ENCODE measurements at regions not wholly inside any gene's neighbourhood (a gene's known extent, or its start where the extent isn't known, plus 50 kb on each side); places are given as distances from the start of the nearest gene placed in this dataset.

DNA sequence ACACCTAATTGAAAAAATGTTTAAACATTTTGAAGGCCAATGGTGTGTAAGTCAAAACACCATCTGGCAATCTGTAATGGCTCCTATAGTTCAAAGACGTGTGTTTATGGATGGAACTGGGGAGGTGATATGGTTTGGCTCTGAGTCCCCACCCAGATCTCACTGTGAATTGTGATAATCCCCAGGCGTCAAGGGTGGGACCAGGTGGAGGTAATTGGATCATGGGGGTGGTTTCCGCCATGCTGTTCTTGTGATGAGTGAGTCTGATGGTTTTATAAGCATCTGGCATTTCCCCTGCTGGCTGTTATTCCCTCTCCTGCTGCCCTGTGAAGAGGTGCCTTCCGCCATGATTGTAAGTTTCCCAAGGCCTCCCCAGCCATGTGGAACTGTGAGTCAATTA, 52.2 kb downstream of the ADRA2C start:
- DNase-seq (ENCODE audit: low read depth in 3 of 3) = no peak

DNA sequence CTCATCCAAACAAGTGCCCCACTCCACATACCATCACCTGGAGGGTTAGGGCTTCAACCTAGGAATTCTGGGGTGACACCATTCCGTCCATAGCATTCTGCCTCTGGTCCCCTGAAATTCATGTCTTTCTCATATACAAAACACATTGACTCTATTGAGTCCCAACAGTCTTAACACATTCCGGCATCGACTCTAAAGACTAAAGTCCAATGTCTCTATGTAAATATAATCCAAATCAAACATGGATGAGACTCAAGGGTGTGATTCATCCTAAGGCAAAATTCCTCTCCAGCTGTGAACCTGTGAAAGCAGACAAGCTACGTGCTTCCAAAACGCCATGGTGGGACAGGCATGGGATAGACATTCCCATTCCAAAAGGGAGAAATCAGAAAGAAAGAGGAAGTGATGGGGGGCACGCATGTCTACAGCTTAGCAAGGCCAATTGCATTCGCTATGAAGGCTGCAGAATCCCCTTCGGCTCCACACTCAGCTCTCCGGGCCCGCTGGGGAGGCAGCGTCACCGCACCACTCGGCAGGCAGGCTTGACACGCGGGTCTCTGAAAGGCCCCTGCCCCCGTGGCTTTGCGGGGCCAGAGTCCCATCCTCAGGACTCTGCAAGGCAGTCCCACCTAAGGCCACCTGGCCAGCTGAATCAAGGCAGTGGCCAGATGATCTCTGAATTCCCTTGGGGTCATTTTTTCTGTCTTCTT, 53.2 kb downstream of the ADRA2C start:
- DNase-seq (ENCODE audit: low read depth in 3 of 3) = no peak

DNA sequence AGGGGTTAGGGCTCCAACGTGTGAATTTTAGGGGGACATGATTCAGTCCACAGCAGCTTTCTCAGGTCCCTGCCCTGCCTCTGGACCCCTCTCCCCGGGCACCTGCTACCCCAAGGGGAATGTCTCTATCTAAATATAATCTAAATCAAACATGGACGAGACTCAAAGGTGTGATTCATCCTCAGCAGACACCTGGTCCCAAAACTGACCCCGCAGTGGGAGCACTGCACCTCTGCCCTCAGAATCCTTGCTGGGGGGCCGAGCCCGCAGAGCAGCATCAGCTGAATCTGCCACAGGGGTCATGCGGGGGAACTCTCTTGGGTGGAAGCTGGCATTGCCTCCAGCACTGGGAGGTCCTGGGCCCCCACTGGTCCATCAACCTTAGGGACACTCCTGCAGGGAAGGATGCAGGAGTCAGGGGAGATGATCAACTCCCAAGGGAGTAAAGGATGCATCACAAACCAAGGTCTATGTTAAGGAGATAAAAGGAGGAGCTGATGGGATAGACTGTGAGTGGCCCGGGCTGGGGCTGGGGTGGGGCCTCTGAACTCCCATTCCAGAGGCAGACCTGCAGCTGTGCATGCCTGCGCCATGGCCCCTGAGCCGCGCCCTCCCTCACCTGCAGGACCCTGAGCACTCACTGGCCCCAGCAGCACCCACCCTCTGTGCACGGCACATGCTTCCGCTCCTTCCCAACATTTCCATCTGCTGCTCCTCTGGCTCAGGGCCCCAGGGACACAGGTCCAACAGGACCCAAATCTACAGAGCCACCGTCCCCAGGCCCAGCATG, 54.0 kb downstream of the ADRA2C start:
- DNase-seq (ENCODE audit: low read depth in 3 of 3) = no peak

DNA sequence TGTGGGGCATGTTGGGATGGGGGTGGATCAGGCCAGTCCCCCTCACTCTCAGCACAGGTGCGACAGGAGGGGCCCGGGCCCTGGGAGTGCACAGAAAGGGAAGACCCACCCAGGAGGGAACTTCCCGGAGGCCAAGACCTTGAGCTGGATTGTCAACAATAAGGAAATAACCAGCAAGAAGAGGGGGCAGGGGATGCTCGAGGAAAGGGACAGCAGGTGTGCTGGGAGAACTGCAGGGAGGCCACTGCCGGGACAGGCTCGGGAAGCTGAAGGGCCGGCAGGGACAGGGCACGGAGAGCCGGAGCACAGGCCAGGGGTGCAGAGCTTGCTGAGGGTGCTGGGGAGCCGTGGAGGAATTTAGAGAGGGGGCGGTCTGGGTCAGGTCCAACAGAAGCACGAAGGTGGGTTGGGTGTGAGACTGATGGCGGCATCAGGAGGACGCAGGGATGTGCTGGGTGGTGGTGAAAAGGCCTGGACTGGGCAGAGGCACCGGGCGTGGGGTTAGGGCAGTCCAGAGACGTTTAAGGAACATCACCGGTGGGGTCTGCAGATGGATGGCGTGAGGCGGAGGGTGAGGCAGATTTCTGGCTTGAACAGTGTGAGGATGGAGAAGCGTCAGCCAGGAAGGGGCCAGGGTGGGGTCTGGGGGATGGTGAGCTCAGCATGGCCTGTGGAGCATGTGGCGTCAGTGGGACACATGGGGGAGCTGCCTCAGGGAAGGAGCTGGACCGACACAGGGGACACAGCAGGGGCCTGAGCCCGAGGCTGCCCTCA, 54.8 kb downstream of the ADRA2C start:
- no peak for DNase-seq (ENCODE audit: low read depth in 3 of 3)

DNA sequence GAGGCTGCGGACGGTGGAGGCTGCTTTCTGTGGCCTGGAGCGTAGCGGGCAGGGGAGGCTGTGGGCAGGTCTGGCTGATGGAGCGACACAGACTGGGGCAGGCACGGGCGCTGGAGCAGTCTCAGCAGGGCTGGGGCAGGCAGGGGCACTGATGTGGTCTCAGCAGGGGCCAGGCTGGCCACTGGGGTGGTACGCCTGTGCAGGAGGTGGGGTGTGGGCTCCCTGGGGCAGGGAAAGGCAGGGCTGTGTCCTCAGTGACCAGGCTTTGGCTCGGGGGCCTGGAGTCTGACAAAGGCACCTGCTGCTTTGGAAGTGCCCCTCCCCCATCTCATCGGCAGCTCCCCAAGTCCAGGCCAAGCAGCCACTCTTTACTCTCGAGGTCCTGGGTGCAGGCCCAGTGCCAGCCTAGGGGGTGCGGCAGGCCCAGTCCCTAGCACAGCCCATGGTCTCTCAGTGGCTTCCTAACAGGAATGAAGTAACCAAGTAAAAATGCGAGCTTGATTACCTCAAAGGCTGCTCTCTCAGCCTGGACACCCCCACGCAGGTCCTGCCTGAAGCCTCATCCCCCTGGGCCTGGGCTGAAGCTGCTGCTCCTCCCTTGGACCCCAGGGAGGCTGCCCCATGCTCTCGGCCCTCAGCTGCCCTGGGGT, 55.5 kb downstream of the ADRA2C start:
- DNase-seq (ENCODE audit: low read depth in 3 of 3) = no peak

DNA sequence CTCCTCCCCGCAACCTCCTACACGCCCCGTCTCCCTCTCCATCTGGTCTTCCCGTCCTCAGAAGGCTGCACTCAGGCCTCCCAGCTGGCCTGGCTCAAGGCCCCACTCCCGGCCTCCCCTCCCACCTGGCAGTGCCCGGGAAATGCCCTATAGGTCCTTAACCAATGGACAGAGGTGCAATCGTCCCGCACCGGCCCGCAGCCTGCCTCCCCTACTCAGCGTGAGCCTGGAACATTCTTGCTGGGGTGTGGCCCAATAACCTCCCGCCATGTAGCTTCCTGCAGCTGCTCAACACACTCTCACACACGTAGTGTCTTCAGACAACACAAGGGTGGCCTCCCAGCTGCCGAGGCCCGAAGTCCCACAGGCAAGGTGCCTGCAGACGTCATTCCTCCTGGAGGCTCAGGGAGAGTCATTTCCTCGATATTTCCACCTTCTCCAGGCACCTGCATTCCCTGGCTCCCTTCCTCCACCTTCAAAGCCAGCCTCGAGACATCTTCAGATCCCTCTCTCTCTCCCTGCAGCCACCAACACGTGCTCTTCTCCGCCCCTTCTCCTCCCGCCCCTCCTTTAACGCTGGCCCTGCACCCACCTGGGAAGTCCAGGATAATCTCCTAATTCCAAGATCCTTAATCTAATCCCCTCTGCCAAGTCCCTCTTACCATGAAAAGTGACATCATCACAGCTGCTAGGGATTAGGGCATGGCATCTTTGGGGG, 56.2 kb downstream of the ADRA2C start:
- DNase-seq (ENCODE audit: low read depth in 3 of 3) = no peak

DNA sequence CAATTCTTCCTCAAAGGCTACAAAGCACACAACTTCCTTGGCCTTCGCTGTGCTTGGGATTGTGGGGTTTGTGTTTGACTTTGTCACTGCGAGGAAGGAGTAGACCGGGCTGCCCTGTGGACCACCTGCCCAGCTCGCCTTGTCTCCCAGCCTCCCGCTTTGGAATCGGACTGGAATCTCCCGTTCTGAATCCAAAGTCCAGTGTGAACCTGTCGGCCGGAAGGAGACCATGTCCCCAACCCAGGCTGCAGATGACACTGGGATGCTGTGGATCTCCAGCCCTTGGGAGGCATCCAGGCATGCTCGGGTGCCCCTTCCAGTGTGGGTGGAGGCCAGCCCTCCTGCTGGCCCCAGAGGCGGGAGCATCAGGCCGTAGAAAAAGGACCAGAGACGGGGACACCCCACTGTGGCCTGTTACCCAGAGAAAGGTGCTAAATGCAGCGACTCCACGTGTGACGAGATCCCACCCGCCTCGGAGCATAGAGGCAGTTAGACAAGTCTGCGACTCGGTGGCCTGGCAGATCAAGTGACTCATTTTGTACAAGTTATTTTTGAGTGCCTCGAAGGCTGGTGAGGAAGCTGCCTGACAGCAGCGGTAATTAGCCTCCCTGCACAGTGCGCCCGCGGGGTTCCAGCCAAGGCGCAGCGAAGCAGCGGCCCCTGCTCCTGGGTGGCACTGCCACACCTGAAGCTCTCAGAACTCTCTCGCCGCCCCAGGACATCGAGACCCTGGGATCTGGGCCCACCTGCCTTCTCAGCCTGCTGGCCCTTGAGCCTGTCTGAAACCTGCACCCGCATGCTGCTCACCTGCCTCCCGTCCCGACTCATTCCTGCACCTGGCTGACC, 57.5 kb downstream of the ADRA2C start:
- DNase-seq (ENCODE audit: low read depth in 3 of 3) = no peak

DNA sequence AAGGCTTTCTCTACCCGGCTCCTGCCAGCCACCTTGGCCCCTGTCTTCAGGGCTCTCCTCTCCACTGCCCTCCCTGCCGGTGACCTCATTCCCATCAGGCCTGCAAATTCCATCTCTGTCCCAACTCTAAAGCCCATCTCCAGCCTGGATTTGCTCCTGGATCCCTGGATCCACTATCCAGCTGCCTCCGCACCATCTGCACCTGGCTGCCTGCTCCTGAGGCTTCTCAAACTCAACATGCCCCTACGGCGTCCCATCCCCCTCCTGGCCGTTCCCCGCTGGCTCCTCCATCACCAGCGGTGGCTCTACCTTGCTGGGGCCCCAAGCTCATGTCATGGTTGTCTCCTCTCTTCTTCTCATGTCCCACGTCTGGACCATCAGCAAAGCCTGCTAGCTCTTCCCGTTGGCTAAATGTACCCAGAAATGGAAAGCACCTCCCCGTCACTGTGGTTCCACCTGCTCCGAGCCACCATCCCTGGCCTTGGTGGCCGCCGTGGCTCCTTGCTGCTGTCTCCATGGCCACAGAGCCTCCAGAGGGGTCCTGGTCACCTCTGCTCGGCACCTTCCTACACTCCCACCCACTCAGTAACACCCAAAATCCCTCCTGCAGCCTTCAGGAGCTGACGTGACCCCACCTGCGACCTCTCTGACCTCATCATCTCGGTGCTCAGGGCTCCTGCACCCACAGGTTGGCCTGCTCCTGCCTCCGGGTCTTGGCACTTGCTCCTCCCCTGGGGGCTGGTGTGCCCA, 58.5 kb downstream of the ADRA2C start:
- DNase-seq (ENCODE audit: low read depth in 3 of 3) = no peak

DNA sequence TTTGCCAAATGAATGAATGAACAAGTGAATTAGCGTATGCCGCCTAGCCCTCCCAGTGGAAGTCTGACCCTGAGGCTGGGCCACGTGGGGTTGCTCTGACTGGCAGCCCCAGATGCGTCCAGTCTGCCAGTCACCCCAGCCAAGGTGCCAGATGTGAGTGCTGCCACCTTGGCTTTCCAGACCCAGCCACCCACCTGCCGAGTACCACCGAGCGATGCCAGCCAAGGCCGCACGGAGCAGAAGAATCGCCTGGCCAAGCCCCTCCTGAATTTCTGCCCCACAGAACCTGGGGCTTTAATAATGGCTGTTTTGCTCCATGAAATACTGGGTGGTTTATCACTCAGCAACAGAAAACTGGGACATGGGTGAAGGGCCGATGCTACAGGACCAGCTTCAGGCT, 59.3 kb downstream of the ADRA2C start:
- no peak for DNase-seq (ENCODE audit: low read depth in 3 of 3)

DNA sequence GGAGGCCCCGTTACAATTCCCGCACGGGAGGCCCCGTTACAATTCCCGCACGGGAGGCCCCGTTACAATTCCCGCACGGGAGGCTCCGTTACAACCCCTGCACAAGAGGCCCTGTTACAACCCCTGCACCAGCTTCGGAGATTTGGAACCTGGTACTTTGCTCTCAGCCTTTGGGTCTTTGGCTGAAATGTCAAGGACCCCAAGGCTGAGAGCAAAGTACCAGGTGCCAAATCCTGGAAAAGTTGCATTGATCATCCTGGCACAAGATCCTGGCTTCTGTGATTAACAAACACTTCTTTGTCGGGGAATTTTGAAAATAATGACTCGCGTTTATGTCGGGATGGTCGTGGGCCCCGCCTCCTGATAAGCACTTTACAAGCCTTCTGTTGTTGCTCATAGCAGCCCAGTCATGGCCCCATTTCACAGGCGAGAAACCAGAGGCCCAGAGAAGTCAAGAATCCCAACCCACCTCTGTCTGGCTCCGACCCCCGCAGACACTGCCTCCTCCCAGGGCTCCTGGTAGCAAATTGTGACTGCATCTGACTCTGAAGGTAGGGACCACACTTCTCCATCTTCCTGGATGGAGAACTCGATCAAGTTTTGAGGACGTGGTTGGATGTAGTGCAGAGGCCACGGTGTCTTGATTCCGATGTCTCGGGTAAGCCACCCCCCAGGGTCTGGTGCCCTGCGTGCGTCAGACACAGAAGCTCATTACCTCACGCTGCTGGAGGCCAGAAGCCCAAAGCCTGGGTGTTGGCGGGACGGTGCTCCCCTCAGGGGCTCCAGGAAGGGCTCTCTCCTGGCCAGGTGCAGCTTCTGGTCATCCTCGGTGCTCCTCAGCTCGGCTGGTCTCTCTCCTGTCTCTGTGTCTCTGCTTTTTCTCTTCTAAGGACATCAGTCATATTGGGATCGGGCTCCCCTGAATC, 60.3 kb downstream of the ADRA2C start:
- no peak for DNase-seq (ENCODE audit: low read depth in 3 of 3)

DNA sequence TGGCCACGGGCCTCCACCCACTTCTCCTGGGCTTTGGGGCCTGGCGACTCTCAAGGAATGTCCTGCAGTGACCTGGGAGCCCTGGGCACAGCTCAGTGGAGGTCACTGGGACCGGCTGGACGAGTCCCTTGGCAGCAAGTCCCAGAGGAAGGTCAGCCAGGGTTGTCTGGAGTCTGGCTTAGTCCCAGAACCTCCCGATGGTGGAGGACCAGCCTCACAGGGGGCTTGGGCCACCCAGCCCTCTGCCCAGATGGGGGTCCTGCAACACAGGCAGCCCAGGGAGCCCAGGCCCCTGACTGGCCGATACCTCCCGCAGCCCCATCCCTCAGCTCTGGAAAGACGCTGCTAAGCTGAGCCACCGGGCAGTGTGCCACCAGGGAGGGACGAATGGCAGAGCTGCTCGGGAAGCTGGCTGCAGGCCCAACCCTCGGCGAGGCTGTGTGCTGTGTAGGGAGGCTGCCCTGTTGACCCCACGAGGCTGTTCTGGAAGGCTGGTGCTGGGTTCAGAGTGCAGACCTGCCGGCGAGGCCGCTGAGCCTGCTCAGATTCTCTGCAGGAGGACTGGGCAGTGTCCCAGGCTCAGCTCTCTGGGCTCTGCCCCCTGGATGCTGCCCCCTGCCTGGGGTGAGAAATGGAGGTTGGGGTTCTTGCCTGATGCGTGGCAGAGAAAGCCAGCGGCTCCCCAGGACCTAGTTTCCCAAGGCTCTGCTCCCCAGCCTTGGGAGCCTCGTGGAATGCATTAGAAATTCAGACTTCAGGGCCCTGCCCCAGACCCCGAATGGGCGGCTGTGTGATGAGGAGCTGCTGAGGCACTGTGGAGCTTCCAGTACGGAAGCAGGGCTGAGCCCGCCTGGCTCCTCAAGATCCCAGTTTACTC, 61.7 kb downstream of the ADRA2C start:
- DNase-seq (ENCODE audit: low read depth in 3 of 3) = no peak

DNA sequence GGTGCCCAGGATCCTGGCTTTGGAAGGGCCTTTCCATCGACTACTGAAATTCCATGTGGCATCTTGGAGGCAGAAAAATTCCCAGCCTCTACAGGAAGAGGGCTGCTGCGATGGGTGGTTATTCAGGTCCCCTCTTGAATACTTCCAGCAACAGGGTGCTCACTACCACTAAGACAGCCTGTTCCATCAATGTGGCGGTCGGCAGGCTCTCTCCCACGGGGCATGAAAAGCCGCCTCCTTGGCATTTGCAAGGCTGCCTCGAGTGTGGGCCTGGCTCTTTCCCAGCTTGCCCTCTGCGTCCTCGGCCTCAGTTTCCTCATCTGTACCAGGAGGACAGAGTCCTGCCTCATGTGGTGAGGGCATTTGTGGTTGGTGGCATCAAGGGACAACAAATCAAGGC, 62.4 kb downstream of the ADRA2C start:
- no peak for DNase-seq (ENCODE audit: low read depth in 3 of 3)

DNA sequence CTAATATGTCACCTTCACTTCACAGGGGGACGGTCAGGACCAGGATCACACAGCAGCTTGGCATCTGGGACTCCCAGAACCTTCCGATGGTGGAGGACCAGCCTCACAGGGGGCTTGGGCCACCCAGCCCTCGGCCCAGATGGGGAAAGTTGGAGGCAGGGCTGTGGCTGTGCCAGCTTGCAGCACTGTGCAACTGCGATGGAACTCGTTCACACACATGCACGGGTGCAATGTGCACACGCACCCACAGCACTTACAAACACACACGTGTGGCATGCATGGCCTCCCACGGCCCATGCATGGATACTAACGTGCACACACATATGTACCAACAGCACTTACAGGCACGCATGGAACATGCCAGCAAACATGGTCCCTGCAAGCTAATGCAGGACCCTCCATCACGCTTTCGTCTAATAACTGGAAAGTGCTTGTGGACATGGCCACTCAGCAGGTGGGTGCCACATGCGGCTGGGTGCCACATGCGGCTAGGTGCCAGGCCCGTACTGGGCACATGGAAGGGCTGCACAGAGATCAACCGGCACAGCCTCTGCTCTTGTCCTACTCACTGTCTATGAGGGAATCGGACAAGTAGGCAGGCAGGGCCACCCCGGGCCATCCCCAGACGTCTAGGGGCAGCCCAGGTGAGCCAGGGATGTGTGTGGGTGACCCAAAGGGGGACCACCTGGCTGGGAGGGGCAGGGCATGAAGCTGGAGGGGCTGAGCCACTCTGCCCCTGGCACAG, 63.2 kb downstream of the ADRA2C start:
- DNase-seq (ENCODE audit: low read depth in 3 of 3) = no peak

DNA sequence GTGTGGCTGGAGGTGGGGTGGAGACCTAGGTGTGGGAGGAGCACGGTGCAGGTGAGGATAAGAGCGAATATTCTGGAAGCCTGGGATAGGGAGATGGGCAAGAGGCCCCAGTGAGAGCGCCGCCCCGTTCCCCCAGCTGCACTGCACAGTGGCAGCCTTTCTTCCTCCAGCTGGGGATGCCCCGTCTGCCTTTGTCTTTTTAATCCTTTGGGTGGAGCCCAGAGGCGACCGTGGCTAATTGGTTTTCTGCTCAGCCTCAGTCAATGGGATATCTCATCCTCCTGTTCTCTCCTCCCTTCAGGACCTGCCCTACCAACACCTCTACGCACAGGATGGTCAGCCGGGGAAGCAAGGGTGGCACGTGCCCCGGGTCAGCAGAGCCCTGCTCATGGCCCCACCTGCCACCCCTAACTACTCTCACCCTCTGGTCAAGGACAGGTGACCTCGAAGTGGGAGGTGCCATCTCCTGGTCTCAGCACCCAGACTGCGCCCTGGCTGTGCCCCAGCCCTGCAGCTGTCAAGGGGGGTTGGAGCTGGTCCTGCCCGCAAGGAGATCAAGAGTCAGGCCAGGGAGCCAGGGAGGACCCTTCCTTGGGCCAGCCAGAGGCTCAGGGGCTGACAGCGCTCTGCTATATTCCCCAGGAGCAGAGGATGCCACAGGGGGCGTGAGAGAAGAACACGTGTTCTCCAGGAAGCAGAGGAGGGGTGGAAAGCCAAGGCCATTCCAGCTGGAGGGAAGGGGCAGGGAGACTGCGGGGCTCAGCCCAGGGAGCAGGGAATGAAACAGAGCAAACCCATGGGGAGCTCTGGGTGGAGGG, 64.0 kb downstream of the ADRA2C start:
- DNase-seq (ENCODE audit: low read depth in 3 of 3) = no peak

DNA sequence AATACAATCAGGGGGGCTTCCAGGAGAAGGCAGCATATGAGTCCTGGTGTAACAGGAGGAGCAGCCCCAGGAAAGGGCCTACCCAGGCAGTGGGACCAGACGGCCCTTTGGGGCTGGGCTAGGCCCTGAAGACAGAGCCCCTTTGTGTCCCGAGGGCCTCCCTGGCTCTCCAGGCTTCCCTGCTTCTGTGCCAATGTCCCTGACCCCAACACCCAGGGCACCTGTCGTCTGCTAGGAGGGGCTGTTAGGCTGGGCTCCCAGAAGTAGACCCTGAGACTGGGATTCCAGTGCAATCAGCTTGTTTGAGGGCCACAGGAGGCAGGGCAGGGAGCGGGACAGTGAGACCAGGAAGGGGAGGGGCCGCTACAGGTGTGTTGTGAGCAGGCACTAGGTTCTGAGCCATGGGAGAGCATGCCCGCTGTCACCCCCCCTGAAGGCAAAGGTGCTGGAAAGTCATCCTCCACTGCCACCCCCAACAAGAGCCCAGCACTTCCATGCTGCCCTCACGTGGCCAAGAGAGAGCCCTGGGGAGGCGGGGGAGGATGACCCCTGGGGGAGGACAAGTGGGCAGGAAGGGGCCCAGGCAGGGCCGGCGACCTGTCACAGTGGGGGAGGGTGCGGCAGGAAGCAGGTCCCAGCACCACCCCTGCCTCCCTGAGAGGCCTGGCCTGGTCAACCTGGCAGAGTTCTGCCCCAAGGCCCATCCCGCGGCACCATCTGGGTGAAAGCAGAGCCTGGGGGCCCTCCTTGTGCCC, 64.8 kb downstream of the ADRA2C start:
- no peak for DNase-seq (ENCODE audit: low read depth in 3 of 3)
